ENCODE measurements at regions not wholly inside any gene's neighbourhood (a gene's known extent, or its start where the extent isn't known, plus 50 kb on each side); places are given as distances from the start of the nearest gene placed in this dataset.

DNA sequence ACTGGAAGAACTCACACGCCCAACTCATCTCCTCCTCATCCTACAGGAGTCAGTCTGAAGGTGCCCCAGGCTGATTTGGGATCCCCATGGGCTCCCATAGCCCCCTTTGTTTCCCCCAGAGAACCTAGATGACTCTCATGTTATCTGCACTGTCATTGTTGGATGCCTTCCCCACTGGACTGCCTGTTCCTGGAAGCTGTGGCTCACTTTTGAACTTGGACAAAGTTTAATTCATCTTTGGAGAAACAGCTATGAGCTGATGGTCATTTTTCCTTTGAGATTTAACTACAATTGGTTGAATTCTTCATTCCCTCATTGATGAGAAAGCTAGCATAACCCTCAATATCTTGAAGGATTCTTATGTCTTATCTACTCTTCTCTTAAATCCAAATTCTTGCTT, 186.6 kb downstream of the SALL1 start:
- no peak for TF ChIP-seq POLR2A (IDR thresholded peaks at IDR 0.05)
- TF ChIP-seq, protein P1, sequence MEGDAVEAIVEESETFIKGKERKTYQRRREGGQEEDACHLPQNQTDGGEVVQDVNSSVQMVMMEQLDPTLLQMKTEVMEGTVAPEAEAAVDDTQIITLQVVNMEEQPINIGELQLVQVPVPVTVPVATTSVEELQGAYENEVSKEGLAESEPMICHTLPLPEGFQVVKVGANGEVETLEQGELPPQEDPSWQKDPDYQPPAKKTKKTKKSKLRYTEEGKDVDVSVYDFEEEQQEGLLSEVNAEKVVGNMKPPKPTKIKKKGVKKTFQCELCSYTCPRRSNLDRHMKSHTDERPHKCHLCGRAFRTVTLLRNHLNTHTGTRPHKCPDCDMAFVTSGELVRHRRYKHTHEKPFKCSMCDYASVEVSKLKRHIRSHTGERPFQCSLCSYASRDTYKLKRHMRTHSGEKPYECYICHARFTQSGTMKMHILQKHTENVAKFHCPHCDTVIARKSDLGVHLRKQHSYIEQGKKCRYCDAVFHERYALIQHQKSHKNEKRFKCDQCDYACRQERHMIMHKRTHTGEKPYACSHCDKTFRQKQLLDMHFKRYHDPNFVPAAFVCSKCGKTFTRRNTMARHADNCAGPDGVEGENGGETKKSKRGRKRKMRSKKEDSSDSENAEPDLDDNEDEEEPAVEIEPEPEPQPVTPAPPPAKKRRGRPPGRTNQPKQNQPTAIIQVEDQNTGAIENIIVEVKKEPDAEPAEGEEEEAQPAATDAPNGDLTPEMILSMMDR (IDR thresholded peaks at IDR 0.05) = no peak
